Kidney epithelial cell (primary cell): ENCODE measurements at regions not wholly inside any gene's neighbourhood (a gene's known extent, or its start where the extent isn't known, plus 50 kb on each side); places are given as distances from the start of the nearest gene placed in this dataset.

Source experiments
- DNase-seq: peaks from one replicate; pipeline ENCODE4 v3.0.0-alpha.2; 2010; ENCODE audit warnings: low read depth
- H3K27me3 ChIP-seq: 2 replicates; pipeline ENCODE4 v1.6.0; 2011; ENCODE audit warnings: low read length; ENCODE audit not compliant: control insufficient read depth, insufficient read depth
- H3K36me3 ChIP-seq: 2 replicates; pipeline ENCODE4 v1.5.1; 2011; ENCODE audit warnings: low read length; ENCODE audit not compliant: control insufficient read depth, insufficient read depth
- H3K4me3 ChIP-seq: 2 replicates; pipeline ENCODE4 v1.5.1; 2011; ENCODE audit warnings: low read depth, mild to moderate bottlenecking, control low read depth, low read length
- TF ChIP-seq, protein P1 (sequence below): IDR thresholded peaks from 2 replicates; pipeline ENCODE4 v1.5.1; 2011; ENCODE audit warnings: mild to moderate bottlenecking, moderate library complexity, low read length, control low read depth, inconsistent platforms; ENCODE audit not compliant: insufficient read depth, poor library complexity, severe bottlenecking

- Histone ChIP-seq H3K36me3 (no peaks in the 10 kb centered on the region), H3K4me3 (no peak overlapping the region), H3K27me3 (no peaks in the 10 kb centered on the region)
- TF ChIP-seq, protein P1, sequence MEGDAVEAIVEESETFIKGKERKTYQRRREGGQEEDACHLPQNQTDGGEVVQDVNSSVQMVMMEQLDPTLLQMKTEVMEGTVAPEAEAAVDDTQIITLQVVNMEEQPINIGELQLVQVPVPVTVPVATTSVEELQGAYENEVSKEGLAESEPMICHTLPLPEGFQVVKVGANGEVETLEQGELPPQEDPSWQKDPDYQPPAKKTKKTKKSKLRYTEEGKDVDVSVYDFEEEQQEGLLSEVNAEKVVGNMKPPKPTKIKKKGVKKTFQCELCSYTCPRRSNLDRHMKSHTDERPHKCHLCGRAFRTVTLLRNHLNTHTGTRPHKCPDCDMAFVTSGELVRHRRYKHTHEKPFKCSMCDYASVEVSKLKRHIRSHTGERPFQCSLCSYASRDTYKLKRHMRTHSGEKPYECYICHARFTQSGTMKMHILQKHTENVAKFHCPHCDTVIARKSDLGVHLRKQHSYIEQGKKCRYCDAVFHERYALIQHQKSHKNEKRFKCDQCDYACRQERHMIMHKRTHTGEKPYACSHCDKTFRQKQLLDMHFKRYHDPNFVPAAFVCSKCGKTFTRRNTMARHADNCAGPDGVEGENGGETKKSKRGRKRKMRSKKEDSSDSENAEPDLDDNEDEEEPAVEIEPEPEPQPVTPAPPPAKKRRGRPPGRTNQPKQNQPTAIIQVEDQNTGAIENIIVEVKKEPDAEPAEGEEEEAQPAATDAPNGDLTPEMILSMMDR, result no peak
- DNase-seq, result no peak
Measured at GRCh38 chr12:89821896-89822295, 113.3 kb upstream of the ATP2B1 start.

GRCh38 chr12:89817501-89818226 lies 109.0 kb upstream of the ATP2B1 start:
- no peak overlapping the region for H3K4me3 ChIP-seq
- TF ChIP-seq, protein P1, result no peak

DNA sequence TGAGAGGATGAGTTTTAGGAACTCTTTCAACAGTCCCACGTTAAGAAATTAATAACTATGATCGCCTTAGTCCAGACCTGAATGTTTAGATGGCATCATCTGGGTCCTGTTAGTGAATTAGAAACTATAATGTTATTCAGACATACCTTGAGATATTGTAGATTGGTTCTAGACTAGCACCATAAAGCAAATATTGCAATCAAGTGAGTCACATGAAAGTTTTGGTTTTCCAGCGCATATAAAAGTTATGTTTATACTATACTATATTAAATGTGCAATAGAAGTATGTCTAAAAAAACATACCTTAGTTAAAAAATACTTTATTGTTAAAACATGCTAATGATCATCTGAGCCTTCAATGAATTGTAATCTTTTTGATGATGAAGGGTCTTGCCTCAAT lies 106.6 kb upstream of the ATP2B1 start:
- TF ChIP-seq, protein P1, result no peak
- Histone ChIP-seq H3K36me3 (no peaks in the 10 kb centered on the region), H3K4me3 (no peak overlapping the region), H3K27me3 (no peaks in the 10 kb centered on the region)
- no peak for DNase-seq

More at GRCh38 chr12:89817501-89818226, 109.0 kb upstream of the ATP2B1 start:
- Histone ChIP-seq H3K36me3 (no peaks in the 10 kb centered on the region), H3K27me3 (no peaks in the 10 kb centered on the region)
- no peak for DNase-seq

DNA sequence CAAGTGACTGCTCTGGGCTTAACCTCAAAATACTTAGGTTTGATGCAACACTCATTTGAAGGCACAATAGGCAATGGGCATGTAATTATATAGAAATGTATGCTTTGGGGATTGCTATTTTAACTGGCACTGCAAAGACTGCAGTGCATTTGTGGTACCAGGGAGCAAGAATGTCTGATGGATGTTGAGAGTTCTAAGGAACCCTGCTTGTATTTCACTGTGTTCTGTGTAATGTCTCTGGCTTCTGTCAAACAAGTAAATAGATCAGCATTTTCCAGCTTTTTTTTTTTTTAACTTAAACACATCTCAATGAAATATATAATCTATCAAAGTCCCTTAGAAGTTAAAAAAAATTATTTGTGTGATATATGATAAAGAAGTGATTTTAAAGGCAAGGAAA lies 94.8 kb upstream of the ATP2B1 start:
- TF ChIP-seq, protein P1, result no peak
- H3K27me3 ChIP-seq, result no peaks in the 10 kb centered on the region
- DNase-seq, result no peak
- H3K4me3 ChIP-seq, result no peak overlapping the region
- H3K36me3 ChIP-seq, result no peaks in the 10 kb centered on the region

- Histone ChIP-seq H3K27me3 (no peaks in the 10 kb centered on the region), H3K36me3 (no peaks in the 10 kb centered on the region), H3K4me3 (no peak overlapping the region)
- TF ChIP-seq, protein P1, result no peak
- no peak for DNase-seq
Measured at GRCh38 chr12:89801284-89801683, 92.6 kb upstream of the ATP2B1 start.

DNA sequence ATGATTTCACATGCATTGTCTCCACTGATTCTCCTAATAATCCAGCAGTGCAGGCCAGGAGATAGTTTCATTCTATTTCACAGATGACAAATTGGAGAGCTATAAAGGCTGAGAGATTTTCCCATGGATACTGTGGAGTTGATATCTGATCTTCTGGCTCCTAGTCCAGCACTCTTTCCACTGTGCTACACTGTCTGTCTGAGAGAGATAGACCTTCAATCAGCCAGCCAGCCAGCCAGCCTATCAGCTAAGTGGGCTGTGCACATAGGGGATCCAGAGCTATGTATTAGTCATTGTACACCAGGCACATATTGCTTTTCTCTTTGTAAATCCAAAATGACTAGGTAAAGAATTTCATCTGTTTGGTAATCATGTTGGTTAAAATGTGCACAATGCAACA lies 91.8 kb upstream of the ATP2B1 start:
- TF ChIP-seq, protein P1, result no peak
- H3K36me3 ChIP-seq, result no peaks in the 10 kb centered on the region
- no peak overlapping the region for H3K4me3 ChIP-seq
- no peak for DNase-seq
- H3K27me3 ChIP-seq, result no peaks in the 10 kb centered on the region
